K562 (cell line): ENCODE measurements at regions not wholly inside any gene's neighbourhood (a gene's known extent, or its start where the extent isn't known, plus 50 kb on each side); places are given as distances from the start of the nearest gene placed in this dataset.

Experiments used
- ATAC-seq: fragments of 200-7000 bp; cut with Tn5 transposase; 3 replicates; pipeline ENCODE4 v1.9.1; 2020; ENCODE audit warnings: moderate library complexity
- BruUV-seq: library from RNA; stranded (reverse); fragments of 400-500 nt; replicated peaks from 2 replicates; lab custom pipeline; 2021; lab: Mats Ljungman, UMichigan
- CTCF ChIA-PET: fragments of 300-600 bp; formaldehyde crosslinking; extraction: SDS; loops from one replicate; lab custom pipeline; 2021; ENCODE audit warnings: low intra/inter-chr PET ratio; lab: Yijun Ruan, JAX
- POLR2A ChIA-PET: fragments of 300-600, 350-650 bp; sonication (Branson Sonifier 250); formaldehyde crosslinking; extraction: SDS; loops from one replicate; lab custom pipeline; 2021; ENCODE audit warnings: antibody characterized with exemption, inconsistent platforms; lab: Yijun Ruan, JAX
- DNase-seq, 4 experiments: peaks; one replicate each; pipeline versions ENCODE4 v3.0.0 to v3.0.0-alpha.2; 2011 to 2018; ENCODE audit warnings: low spot score in 3 of 4, mixed read lengths in 3 of 4; ENCODE audit errors: extremely low read depth in 1 of 4
- FAIRE-seq: peaks from 2 replicates; lab custom pipeline; 2011; peaks lifted over from hg19 to GRCh38; lab: Jason Lieb, UNC
- H2AFZ ChIP-seq: 2 replicates; pipeline ENCODE4 v1.6.0; 2011; ENCODE audit warnings: low read depth, low read length, control low read depth, inconsistent platforms
- H3K27ac ChIP-seq: fragments of 200-600 bp; 3 replicates; pipeline ENCODE4 v1.8.0; 2011; ENCODE audit warnings: low read depth, mild to moderate bottlenecking, control low read depth, inconsistent platforms, low read length, moderate library complexity, mixed read lengths; ENCODE audit errors: extremely low read depth
- H3K27me3 ChIP-seq, 2 experiments: fragments of 300-600 bp in 1 of 2; 2 replicates in 1 of 2; 3 replicates in 1 of 2; pipeline versions ENCODE4 v1.6.0 to v1.8.0; 2011; ENCODE audit warnings: inconsistent platforms in 2 of 2, low read length in 2 of 2, mild to moderate bottlenecking in 1 of 2, mixed read lengths in 1 of 2, moderate library complexity in 1 of 2; ENCODE audit not compliant: control insufficient read depth in 2 of 2, insufficient read depth in 2 of 2
- H3K36me3 ChIP-seq: fragments of 300-600 bp; 3 replicates; pipeline ENCODE4 v1.8.0; 2011; ENCODE audit warnings: mild to moderate bottlenecking, low read length, inconsistent platforms; ENCODE audit not compliant: control insufficient read depth, insufficient read depth
- H3K4me1 ChIP-seq, 2 experiments: fragments of 200-600 bp in 1 of 2; replicated peaks in 1 of 2; 2 replicates in 1 of 2; 3 replicates in 1 of 2; pipeline versions ENCODE4 v1.5.1 to v1.8.0; 2011; ENCODE audit warnings: inconsistent platforms in 2 of 2, low read length in 2 of 2, mild to moderate bottlenecking in 1 of 2, mixed read lengths in 1 of 2, moderate library complexity in 1 of 2; ENCODE audit not compliant: control insufficient read depth in 2 of 2, insufficient read depth in 2 of 2
- H3K4me2 ChIP-seq: 2 replicates; pipeline ENCODE4 v1.6.1; 2011; ENCODE audit warnings: low read length, control low read depth, inconsistent platforms, mixed read lengths; ENCODE audit not compliant: insufficient read depth
- H3K4me3 ChIP-seq: fragments of 200-600 bp; sonication (generic), shearing (Covaris generic); 2 replicates; pipeline ENCODE4 v1.5.1; 2016; ENCODE audit warnings: control low read depth, inconsistent platforms
- H3K79me2 ChIP-seq: fragments of 200-600 bp; 3 replicates; pipeline ENCODE4 v1.8.0; 2011; ENCODE audit warnings: low read length, inconsistent platforms; ENCODE audit not compliant: control insufficient read depth, insufficient read depth
- H3K9ac ChIP-seq, 2 experiments: 2 replicates each; pipeline versions ENCODE4 v1.6.0 to v1.6.1; 2011; ENCODE audit warnings: low read depth in 2 of 2, low read length in 2 of 2, control low read depth in 1 of 2, inconsistent platforms in 1 of 2, mild to moderate bottlenecking in 1 of 2, mixed read lengths in 1 of 2; ENCODE audit not compliant: insufficient read depth in 1 of 2
- H3K9me1 ChIP-seq: one replicate; pipeline ENCODE4 v1.6.0; 2011; ENCODE audit warnings: inconsistent platforms, mild to moderate bottlenecking, low read length, moderate library complexity; ENCODE audit not compliant: control insufficient read depth, insufficient read depth
- H3K9me3 ChIP-seq: replicated peaks from 2 replicates; pipeline ENCODE4 v1.5.1; 2011; ENCODE audit warnings: low read depth, low read length, inconsistent platforms; ENCODE audit not compliant: control insufficient read depth, insufficient read depth
- H4K20me1 ChIP-seq: replicated peaks from 2 replicates; pipeline ENCODE4 v1.6.1; 2011; ENCODE audit warnings: low read length, inconsistent platforms, mixed read lengths; ENCODE audit not compliant: control insufficient read depth, insufficient read depth
- CBX2 ChIP-seq: fragments of 200-600 bp; sonication (generic); IDR thresholded peaks from one replicate; pipeline ENCODE4 v1.6.1; 2012; ENCODE audit warnings: mild to moderate bottlenecking, low read length, inconsistent platforms; ENCODE audit not compliant: insufficient read depth, poor library complexity, severe bottlenecking
- CBX3 ChIP-seq, 2 experiments: IDR thresholded peaks; 1 replicate in 1 of 2; 2 replicates in 1 of 2; pipeline ENCODE4 v1.6.1; 2012; ENCODE audit warnings: inconsistent platforms in 2 of 2, low read length in 2 of 2, borderline replicate concordance in 1 of 2, control low read depth in 1 of 2
- CHD4 ChIP-seq: fragments of 200-600 bp; sonication (generic); IDR thresholded peaks from 3 replicates; pipeline ENCODE4 v1.6.1; 2012; ENCODE audit warnings: low read depth, mild to moderate bottlenecking, mixed read lengths, low read length, inconsistent platforms; ENCODE audit not compliant: insufficient read depth, insufficient replicate concordance, poor library complexity, severe bottlenecking
- CTBP1 ChIP-seq: fragments of 450-650 bp; IDR thresholded peaks from 2 replicates; pipeline ENCODE4 v1.6.1; 2016; ENCODE audit warnings: borderline replicate concordance
- DACH1 ChIP-seq: fragments of 450-650 bp; IDR thresholded peaks from 2 replicates; pipeline ENCODE4 v1.6.1; 2018; ENCODE audit not compliant: partially characterized antibody
- DEAF1 ChIP-seq: fragments of 450-650 bp; formaldehyde crosslinking; IDR thresholded peaks from 2 replicates; pipeline ENCODE4 v1.4.0; 2020; ENCODE audit warnings: mild to moderate bottlenecking, moderate library complexity
- HEY1 ChIP-seq: fragments of 250-450 bp; sonication (Bioruptor Pico); IDR thresholded peaks from 2 replicates; pipeline ENCODE4 v1.5.0; 2020; ENCODE audit warnings: mild to moderate bottlenecking, moderate library complexity, borderline replicate concordance
- MAFF ChIP-seq: IDR thresholded peaks from 2 replicates; pipeline ENCODE4 v1.6.1; 2012; ENCODE audit warnings: low read length, improper control_type of control experiment
- MEF2A ChIP-seq: IDR thresholded peaks from 2 replicates; pipeline ENCODE4 v1.6.1; 2011; ENCODE audit warnings: low read depth, mild to moderate bottlenecking, low read length, moderate library complexity; ENCODE audit not compliant: control insufficient read depth
- NR2F6 ChIP-seq: fragments of 450-650 bp; formaldehyde crosslinking; IDR thresholded peaks from 2 replicates; pipeline ENCODE4 v1.4.0; 2020; ENCODE audit warnings: mild to moderate bottlenecking
- NUFIP1 ChIP-seq: fragments of 450-650 bp; IDR thresholded peaks from 2 replicates; pipeline ENCODE4 v1.6.1; 2018; ENCODE audit not compliant: partially characterized antibody
- PTBP1 ChIP-seq: fragments of 200-400 bp; formaldehyde crosslinking; IDR thresholded peaks from 2 replicates; pipeline ENCODE4 v1.6.1; 2017; ENCODE audit warnings: low read depth, low read length
- TEAD1 ChIP-seq, 2 experiments: fragments of 450-650 bp in 1 of 2; sonication (generic) in 1 of 2; formaldehyde crosslinking; IDR thresholded peaks; 2 replicates each; pipeline versions ENCODE4 v1.4.0 to v1.8.0; 2020 to 2022; ENCODE audit warnings: mild to moderate bottlenecking in 2 of 2, missing genetic modification reagents in 1 of 2
- USF2 ChIP-seq: sonication (generic); formaldehyde crosslinking; IDR thresholded peaks from 2 replicates; pipeline ENCODE4 v1.5.0; 2020; ENCODE audit warnings: missing genetic modification reagents
- ZNF134 ChIP-seq: fragments of 250-450 bp; sonication (Bioruptor Pico); conservative IDR thresholded peaks from 2 replicates; pipeline ENCODE4 v1.4.0; 2020
- ZNF282 ChIP-seq: sonication (generic); formaldehyde crosslinking; IDR thresholded peaks from 2 replicates; pipeline ENCODE4 v1.8.1; 2023; ENCODE audit warnings: missing genetic modification reagents
- ZNF551 ChIP-seq: fragments of 250-450 bp; sonication (Bioruptor Pico); IDR thresholded peaks from 2 replicates; pipeline ENCODE4 v1.5.0; 2021; ENCODE audit warnings: mild to moderate bottlenecking, moderate library complexity
- ZNF584 ChIP-seq: fragments of 200-800 bp; sonication (Bioruptor generic); IDR thresholded peaks from 2 replicates; pipeline ENCODE4 v1.6.1; 2016; ENCODE audit warnings: low read depth, mild to moderate bottlenecking, missing genetic modification characterization, missing compliant biosample characterization
- WGBS: fragments of 100-300 bp; shearing (Covaris generic); methylation state at CpG from one replicate; pipeline ENCODE4 v1.1.6; 2016; ENCODE audit warnings: low coverage, mixed read lengths; ENCODE audit not compliant: insufficient coverage; ENCODE audit errors: missing lambda C conversion rate; 5-methylcytosine and 5-hydroxymethylcytosine counted together
- in situ Hi-C: fragments of 300-500 bp; cut with MboI; formaldehyde crosslinking; loops from 4 replicates; pipeline ENCODE4 v1.15.0; 2018; ENCODE audit warnings: inconsistent platforms, mixed read lengths
- intact Hi-C: fragments of 100-400 bp; cut with micrococcal nuclease; formaldehyde crosslinking; loops from 2 replicates; pipeline ENCODE4 v1.14.2; 2022
- TF ChIP-seq, protein P1 (sequence below): sonication (generic); formaldehyde crosslinking; IDR thresholded peaks from 2 replicates; pipeline ENCODE4 v1.8.1; 2023; ENCODE audit warnings: mild to moderate bottlenecking, missing genetic modification reagents
- TF ChIP-seq, protein P2 (sequence below): sonication (generic); formaldehyde crosslinking; IDR thresholded peaks from 2 replicates; pipeline ENCODE4 v1.9.0; 2022; ENCODE audit warnings: mild to moderate bottlenecking, missing genetic modification reagents

- Histone ChIP-seq H3K79me2 (no peaks in the 10 kb centered on the region), H3K4me2 (no peak overlapping the region), H4K20me1 (no peaks in the 10 kb centered on the region), H3K9ac (no peak overlapping the region), H2AFZ (no peak overlapping the region), H3K4me1 (no peaks in the 10 kb centered on the region; a peak in 1 of 5 replicates), H3K27ac (no peak overlapping the region), H3K27me3 (no peaks in the 10 kb centered on the region), H3K4me3 (no peak overlapping the region), H3K9me3 (no peaks in the 10 kb centered on the region), H3K36me3 (no peaks in the 10 kb centered on the region), H3K9me1 (no peaks in the 10 kb centered on the region)
- FAIRE-seq (no peak), DNase-seq (no peak), ATAC-seq (no peak)
- TF ChIP-seq USF2 (CRISPR knock-in tag): no peak
- TF ChIP-seq DEAF1 (CRISPR knock-in tag): no peak
- TF ChIP-seq MEF2A: no peak
- TF ChIP-seq TEAD1 (CRISPR knock-in tag; IDR thresholded peaks at IDR 0.05): no peak
- TF ChIP-seq, protein P1, sequence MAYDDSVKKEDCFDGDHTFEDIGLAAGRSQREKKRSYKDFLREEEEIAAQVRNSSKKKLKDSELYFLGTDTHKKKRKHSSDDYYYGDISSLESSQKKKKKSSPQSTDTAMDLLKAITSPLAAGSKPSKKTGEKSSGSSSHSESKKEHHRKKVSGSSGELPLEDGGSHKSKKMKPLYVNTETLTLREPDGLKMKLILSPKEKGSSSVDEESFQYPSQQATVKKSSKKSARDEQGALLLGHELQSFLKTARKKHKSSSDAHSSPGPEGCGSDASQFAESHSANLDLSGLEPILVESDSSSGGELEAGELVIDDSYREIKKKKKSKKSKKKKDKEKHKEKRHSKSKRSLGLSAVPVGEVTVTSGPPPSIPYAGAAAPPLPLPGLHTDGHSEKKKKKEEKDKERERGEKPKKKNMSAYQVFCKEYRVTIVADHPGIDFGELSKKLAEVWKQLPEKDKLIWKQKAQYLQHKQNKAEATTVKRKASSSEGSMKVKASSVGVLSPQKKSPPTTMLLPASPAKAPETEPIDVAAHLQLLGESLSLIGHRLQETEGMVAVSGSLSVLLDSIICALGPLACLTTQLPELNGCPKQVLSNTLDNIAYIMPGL (CRISPR knock-in tag): no peak
- TF ChIP-seq HEY1 (CRISPR knock-in tag): no peak
- no peak for TF ChIP-seq CTBP1
- no peak for TF ChIP-seq CBX3 (IDR thresholded peaks at IDR 0.05; ENCODE audit: borderline replicate concordance in 1 of 2, low read length in 2 of 2)
- no peak for TF ChIP-seq ZNF551 (CRISPR knock-in tag)
- TF ChIP-seq ZNF134 (CRISPR knock-in tag): no peak
- TF ChIP-seq, protein P2, sequence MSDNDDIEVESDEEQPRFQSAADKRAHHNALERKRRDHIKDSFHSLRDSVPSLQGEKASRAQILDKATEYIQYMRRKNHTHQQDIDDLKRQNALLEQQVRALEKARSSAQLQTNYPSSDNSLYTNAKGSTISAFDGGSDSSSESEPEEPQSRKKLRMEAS (CRISPR knock-in tag): no peak
- TF ChIP-seq MAFF: no peak
- TF ChIP-seq PTBP1: no peak
- no peak for TF ChIP-seq ZNF584 (CRISPR knock-in tag)
- no peak for TF ChIP-seq CBX2
- no peak for TF ChIP-seq NUFIP1
- TF ChIP-seq CHD4: no peak
- no peak for TF ChIP-seq DACH1
- no peak for TF ChIP-seq NR2F6 (CRISPR knock-in tag)
- TF ChIP-seq ZNF282 (CRISPR knock-in tag): no peak
- WGBS: 0% methylated on average over 1 of the region's 1 CpG
- POLR2A ChIA-PET: no interaction called here
- in situ Hi-C loops (no loop called here), intact Hi-C loops (loop anchor here (10.0 kb wide), 1 partner anchor 193 kb away; no protein-coding TSS in a partner anchor)
- BruUV-seq: no TSS peak
- CTCF ChIA-PET: interaction anchor here (0.6 kb wide), 1 partner anchor 592 kb away, joined by 3 read pairs; no protein-coding TSS in a partner anchor
Measured at GRCh38 chr1:60571811-60572210, 498.2 kb upstream of the C1orf87 start.
